Subcutaneous abdominal adipose tissue (tissue), 5 donors: ENCODE measurements at regions not wholly inside any gene's neighbourhood (a gene's known extent, or its start where the extent isn't known, plus 50 kb on each side); places are given as distances from the start of the nearest gene placed in this dataset.

Experiments used
- H3K27ac ChIP-seq: one replicate; pipeline ENCODE4 v1.7.0; 2013; ENCODE audit warnings: low read depth, mild to moderate bottlenecking, inconsistent platforms, low read length, moderate library complexity
- H3K27me3 ChIP-seq, 5 donors: one replicate each; pipeline ENCODE4 v1.7.0; 2013; ENCODE audit warnings: low read length in 5 of 5, inconsistent platforms in 1 of 5; ENCODE audit not compliant: control insufficient read depth in 5 of 5, insufficient read depth in 4 of 5
- H3K36me3 ChIP-seq, 5 donors: one replicate each; pipeline ENCODE4 v1.7.0; 2013; ENCODE audit warnings: low read length in 5 of 5; ENCODE audit not compliant: control insufficient read depth in 5 of 5, insufficient read depth in 5 of 5
- H3K4me1 ChIP-seq, 5 donors: one replicate each; pipeline ENCODE4 v1.7.0; 2013; ENCODE audit warnings: low read length in 5 of 5, mild to moderate bottlenecking in 3 of 5, moderate library complexity in 1 of 5; ENCODE audit not compliant: control insufficient read depth in 5 of 5, insufficient read depth in 5 of 5
- H3K4me3 ChIP-seq, 5 donors: one replicate each; pipeline ENCODE4 v1.7.0; 2013; ENCODE audit warnings: low read length in 5 of 5, low read depth in 1 of 5
- H3K9ac ChIP-seq, 5 donors: one replicate each; pipeline ENCODE4 v1.7.0; 2013; ENCODE audit warnings: low read length in 5 of 5, mild to moderate bottlenecking in 4 of 5, moderate library complexity in 3 of 5
- H3K9me3 ChIP-seq, 5 donors: one replicate each; pipeline ENCODE4 v1.7.0; 2013; ENCODE audit warnings: low read length in 5 of 5; ENCODE audit not compliant: control insufficient read depth in 5 of 5
- donor health status: healthy.
- donor health status: healthy.
- donor health status: healthy.
- donor health status: healthy.
- donor health status: healthy.

DNA sequence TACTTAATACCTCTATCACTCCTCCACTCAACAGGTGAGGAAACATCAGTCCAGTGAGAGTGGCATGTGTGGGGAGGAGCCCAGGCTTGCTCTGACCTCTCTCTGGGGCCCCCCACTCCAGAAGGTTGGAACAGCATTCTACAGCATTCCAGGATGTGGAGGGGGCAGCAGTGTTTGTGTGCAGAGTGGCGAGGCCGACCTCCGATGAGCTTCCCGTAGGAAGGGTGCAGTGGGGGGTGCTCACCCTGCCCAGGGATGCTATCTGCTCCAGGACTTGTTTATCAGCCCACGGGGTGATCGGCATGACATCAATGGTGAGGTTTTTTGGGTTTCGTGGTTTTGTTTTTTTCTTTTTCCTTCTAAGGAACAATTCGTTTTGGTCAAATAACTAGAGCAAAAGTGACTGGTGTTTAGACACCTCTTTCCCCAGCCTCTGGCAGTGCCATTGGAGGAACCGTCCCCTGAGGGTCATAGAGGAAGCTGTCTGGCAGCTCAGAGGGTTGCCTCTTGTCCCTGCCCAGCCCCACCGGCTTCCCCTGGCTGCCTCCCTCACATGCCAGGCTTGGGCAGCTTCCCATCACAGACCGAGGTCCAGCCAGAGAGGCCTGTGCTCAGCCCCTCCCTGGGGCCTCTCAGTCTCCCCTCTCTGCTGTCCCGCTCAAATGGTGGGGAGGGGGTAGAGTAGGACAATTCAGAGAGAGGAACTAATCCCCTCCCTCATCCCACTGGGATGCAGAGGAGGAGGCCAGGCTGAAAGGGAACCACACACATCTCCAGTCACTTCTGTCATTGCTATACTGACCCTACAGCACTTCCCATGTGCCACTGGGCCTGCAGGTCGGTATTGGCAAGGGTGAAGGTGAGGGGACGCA, 96.5 kb downstream of the ZFP36L2 start:
- Histone ChIP-seq H3K36me3 (no peaks in the 10 kb centered on the region), H3K4me3 (no peak overlapping the region), H3K27ac (peak overlapping the region; percentile 84), H3K27me3 (no peaks in the 10 kb centered on the region), H3K4me1 (peaks cover 18 to 77% (median 66%) of the 10 kb centered on the region in 5 donors), H3K9ac (peak overlapping the region in 3 of 5 donors; percentile 26 to 60 (median 58)), H3K9me3 (no peaks in the 10 kb centered on the region)

DNA sequence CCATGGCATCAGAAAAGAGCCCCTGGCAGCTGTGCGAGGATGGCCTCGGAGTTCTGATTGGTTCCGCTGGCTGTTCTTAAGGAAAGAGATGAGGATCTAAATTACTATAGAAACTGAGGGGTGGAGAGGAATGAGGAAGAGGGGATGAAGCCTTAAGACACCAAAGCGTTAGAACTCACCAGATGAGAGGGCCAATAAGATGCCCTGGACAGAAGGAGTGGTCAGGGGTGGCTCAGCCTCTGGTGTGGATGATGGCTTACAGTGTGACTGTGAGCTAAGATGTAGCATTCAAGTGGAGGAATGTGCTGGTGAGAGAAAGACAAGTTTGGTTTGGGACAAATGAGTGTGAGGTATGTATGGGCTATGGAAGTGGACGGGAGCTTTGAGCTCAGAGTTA, 97.8 kb downstream of the ZFP36L2 start:
- Histone ChIP-seq H3K9ac (peak overlapping the region in 1 of 5 donors; percentile 4), H3K27ac (peak overlapping the region; percentile 84), H3K4me3 (no peak overlapping the region), H3K27me3 (no peaks in the 10 kb centered on the region), H3K36me3 (no peaks in the 10 kb centered on the region), H3K4me1 (peaks cover 18 to 66% (median 57%) of the 10 kb centered on the region in 5 donors), H3K9me3 (no peaks in the 10 kb centered on the region)

DNA sequence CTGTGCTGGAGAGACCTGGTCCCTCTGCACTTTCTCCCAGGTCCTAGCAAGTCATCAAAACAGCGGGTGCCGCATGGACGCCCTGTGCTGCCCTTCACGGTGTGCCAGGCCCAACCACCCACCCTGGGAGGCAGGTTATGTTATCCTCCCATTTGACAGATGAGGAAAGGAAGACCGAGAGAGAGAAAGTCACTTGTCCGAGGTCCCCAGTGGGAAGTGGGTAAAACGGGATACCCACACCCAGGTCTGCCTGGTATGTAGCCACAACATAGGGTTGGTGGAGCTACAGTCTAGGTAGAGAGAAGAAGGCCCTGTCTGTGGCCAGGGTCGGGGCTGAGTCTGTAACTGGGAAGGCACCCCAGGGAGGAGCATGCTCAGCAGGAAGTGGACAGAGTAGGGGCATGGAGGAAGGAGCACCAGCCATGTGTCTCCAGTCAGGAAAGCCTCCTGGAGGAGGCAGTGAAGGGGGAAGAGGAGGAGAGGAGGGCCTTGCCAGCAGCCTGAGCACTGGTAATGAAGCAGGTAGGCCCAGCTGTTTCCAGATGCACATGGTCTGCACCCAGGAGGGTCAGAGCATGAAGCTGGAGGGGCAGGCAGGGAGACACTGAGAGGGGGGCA, 98.4 kb downstream of the ZFP36L2 start:
- Histone ChIP-seq H3K9me3 (no peaks in the 10 kb centered on the region), H3K4me1 (peaks cover 18 to 61% (median 52%) of the 10 kb centered on the region in 5 donors), H3K9ac (peak overlapping the region in 1 of 5 donors; percentile 4), H3K4me3 (no peak overlapping the region), H3K27me3 (no peaks in the 10 kb centered on the region), H3K36me3 (no peaks in the 10 kb centered on the region), H3K27ac (no peak overlapping the region)

DNA sequence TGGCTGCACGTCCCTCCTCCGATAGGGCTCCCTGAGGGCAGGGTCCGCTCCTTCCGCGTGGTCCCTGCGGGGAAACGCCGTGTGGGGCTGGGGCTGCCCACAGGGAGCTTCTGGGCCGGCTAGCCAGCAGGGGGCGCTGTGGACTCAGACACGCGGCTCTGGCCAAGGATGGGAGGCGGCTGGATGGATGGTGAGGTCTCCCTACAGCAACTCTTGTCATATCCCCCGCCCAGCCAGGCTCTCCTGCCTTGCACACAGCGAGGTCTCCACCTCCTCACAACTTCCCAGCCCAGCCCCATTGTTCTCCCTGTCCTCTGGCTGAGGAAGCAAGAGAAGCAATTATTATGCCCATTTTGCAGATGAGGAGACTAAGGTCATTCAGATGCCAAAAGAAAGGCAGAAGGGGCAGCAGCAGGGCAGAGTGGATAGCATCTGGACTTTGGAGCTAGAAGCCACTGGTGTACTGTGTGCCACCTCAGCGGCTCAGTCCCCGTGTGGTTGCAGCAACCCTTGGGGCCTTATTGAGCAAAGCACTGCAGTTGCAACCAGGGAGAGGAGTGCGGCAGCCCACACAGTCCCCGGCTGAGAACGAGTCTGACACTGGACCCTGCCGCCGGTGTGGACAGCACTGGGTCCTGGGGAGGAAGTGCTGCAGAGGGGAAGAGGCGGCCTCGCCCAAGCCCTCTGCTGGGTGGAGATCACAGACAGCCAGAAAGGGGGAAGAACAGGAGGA, 99.0 kb downstream of the ZFP36L2 start:
- no peaks in the 10 kb centered on the region for H3K9me3 ChIP-seq
- H3K4me1 ChIP-seq, result peaks cover 18 to 55% (median 50%) of the 10 kb centered on the region in 5 donors
- H3K27ac ChIP-seq, result no peak overlapping the region
- no peak overlapping the region for H3K9ac ChIP-seq
- H3K4me3 ChIP-seq, result no peak overlapping the region
- no peaks in the 10 kb centered on the region for H3K27me3 ChIP-seq
- no peaks in the 10 kb centered on the region for H3K36me3 ChIP-seq

DNA sequence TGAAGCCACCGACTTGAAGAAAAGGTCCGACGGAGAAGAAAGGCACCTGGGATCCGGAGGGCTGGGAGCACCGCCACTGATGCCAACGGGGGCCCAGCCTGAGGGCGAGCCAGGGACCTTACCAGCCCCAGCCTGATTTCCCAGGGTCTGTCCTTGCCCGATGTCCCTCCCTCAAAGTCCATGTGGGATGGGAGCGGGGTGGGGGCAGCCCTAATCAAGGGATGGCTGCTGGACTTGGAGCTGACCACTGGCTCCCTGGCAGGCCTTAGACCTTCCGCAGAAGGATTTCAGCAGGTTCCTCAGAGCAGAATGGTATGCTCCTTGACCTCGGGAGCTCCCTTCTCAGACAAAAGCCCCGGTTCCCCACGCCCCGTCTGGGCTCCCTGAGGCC, 99.6 kb downstream of the ZFP36L2 start:
- no peaks in the 10 kb centered on the region for H3K27me3 ChIP-seq
- H3K4me3 ChIP-seq, result no peak overlapping the region
- H3K9me3 ChIP-seq, result no peaks in the 10 kb centered on the region
- no peak overlapping the region for H3K27ac ChIP-seq
- H3K4me1 ChIP-seq, result peaks cover 16 to 50% (median 45%) of the 10 kb centered on the region in 5 donors
- no peaks in the 10 kb centered on the region for H3K36me3 ChIP-seq
- no peak overlapping the region for H3K9ac ChIP-seq

DNA sequence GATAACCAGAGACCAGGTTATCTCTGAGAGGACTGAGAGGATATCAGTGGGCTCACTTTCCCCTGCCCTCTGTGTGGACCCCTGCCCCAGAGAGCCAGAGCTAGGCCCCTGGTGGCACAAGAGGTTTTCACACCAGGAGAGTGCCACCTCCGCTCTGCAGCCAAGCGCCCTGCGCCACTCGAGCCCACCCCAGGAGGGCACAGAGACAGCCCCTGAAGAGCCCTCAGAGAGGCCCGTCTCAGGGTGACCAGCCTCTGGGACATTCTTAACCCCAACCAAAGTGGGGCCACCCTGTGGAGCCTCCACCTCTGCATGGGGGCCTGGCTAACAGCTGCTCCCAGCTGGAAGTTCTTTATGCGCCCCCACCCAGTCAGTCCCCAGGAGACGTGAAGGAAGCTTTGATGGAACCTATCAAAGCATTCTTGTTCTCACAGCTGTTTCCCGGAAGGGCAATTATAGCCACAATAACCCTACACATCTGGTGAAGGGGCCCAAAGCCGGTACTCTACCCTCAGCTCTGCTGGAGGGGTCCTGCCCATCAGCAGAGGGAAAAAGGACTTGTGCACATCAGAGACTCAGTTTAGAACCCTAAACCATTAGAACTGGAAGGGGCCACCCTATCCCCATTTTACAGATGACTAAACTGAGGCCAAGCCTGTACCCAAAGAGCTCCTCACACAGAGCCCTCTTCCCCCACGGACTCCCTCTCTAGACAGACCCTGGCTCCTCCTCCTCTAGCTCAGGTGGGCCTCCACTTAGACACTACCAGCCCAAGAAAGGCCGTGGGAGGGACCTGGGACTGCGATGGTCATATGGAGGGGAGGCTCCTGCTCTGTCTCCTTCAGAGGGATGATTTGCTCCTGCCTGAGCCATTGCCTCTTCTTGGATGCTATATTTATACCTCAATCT, 101.1 kb downstream of the ZFP36L2 start:
- H3K9ac ChIP-seq, result no peak overlapping the region
- no peak overlapping the region for H3K27ac ChIP-seq
- peaks cover 9 to 38% (median 30%) of the 10 kb centered on the region in 5 donors for H3K4me1 ChIP-seq

DNA sequence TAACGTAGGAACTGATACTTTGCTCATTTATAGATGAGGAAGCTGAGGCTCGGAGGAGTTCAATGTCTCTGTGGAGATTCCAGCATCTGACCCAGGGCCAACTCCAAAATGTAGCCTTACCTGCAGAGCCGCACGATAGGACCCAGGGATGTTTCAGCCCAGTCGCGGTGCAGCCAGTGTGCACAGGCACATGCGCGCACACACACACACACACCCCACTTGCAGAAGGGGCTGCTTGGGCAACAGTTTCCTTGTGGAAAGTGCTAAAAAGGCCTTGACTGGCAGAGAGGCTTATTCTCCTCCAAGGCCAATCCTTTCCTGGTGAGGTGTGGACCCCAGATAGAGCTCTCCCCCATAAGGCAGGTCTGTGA, 101.7 kb downstream of the ZFP36L2 start:
- H3K27me3 ChIP-seq, result no peaks in the 10 kb centered on the region
- no peaks in the 10 kb centered on the region for H3K36me3 ChIP-seq
- peaks cover 5 to 31% (median 23%) of the 10 kb centered on the region in 5 donors for H3K4me1 ChIP-seq
- H3K4me3 ChIP-seq, result no peak overlapping the region
- no peak overlapping the region for H3K9ac ChIP-seq
- H3K27ac ChIP-seq, result no peak overlapping the region
- peaks cover 0 to 2% (median 0%) of the 10 kb centered on the region in 5 donors for H3K9me3 ChIP-seq

More for the DNA sequence above, 101.1 kb downstream of the ZFP36L2 start:
- Histone ChIP-seq H3K9me3 (no peaks in the 10 kb centered on the region), H3K4me3 (no peak overlapping the region), H3K27me3 (no peaks in the 10 kb centered on the region), H3K36me3 (no peaks in the 10 kb centered on the region)

DNA sequence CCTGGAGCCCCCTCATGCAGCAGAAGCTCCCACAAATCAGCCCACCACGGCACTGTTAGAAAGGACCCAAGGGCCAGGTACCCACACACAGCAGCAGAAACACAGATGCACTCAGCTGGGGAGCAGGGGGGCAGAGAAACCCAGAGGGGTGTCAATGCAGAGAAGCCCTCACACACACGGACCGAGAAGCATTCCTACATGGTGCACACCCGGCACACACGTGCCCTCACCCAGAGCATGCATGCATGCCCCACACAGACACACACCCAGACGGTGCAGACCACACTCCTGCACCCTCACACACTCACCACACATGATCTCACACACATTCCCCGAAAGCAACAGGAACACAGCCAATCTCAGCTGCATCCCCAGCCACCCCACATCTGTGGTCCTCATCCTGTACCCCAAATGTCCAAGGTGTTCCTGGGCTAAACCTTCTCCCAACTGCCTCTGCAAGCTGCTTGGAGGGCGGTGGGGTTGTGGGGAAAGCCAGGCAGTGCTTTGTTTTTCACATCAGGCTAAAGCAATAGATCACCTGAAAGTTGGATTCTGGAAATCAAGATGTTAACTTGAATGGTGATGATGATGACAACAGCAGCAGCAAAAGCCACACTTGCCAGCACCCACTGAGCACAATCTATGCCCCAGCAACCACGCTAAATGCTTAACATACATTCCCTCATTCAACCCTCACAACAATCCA, 102.3 kb downstream of the ZFP36L2 start:
- no peak overlapping the region for H3K27ac ChIP-seq
- no peak overlapping the region for H3K4me3 ChIP-seq
- H3K27me3 ChIP-seq, result no peaks in the 10 kb centered on the region
- peaks cover 0 to 7% (median 4%) of the 10 kb centered on the region in 5 donors for H3K9me3 ChIP-seq
- no peak overlapping the region for H3K9ac ChIP-seq
- peaks cover 3 to 26% (median 18%) of the 10 kb centered on the region in 5 donors for H3K4me1 ChIP-seq
- no peaks in the 10 kb centered on the region for H3K36me3 ChIP-seq

DNA sequence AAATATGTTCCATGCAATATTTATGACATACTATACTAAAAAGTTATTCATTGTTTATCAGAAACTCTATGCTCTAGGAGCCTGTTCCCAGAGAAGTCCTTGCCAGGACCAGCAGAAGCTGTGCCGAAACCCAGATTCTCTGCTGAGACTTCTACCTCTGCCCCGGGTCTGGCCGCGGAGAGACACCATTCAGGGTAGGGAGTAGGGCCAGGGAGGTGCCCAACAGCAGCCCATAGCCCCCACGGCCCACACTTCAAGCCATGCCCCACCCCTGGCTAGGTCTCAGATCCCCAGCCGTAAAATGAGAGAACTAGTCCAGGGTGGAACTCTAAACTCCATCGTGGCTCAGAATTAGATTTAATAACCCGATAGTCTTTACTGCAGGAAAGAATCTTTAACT, 102.9 kb downstream of the ZFP36L2 start:
- peaks cover 0 to 10% (median 4%) of the 10 kb centered on the region in 5 donors for H3K9me3 ChIP-seq
- no peak overlapping the region for H3K4me3 ChIP-seq
- no peak overlapping the region for H3K27ac ChIP-seq
- H3K4me1 ChIP-seq, result peaks cover 1 to 21% (median 12%) of the 10 kb centered on the region in 5 donors
- no peak overlapping the region for H3K9ac ChIP-seq
- H3K36me3 ChIP-seq, result no peaks in the 10 kb centered on the region
- no peaks in the 10 kb centered on the region for H3K27me3 ChIP-seq
